Bronchial epithelial cell (primary cell): ENCODE measurements at regions not wholly inside any gene's neighbourhood (a gene's known extent, or its start where the extent isn't known, plus 50 kb on each side); places are given as distances from the start of the nearest gene placed in this dataset.
A peak's percentile ranks its signal among the peaks of the same experiment; 100 is the strongest.

Experiments used
- DNase-seq: peaks from one replicate; pipeline ENCODE4 v3.0.0-alpha.2; 2010; ENCODE audit warnings: low read depth
- FAIRE-seq: peaks from 2 replicates; lab custom pipeline; 2011; peaks lifted over from hg19 to GRCh38; lab: Jason Lieb, UNC
- H3K27me3 ChIP-seq: 2 replicates; pipeline ENCODE4 v1.5.1; 2011; ENCODE audit warnings: low read length; ENCODE audit not compliant: control insufficient read depth, insufficient read depth
- H3K36me3 ChIP-seq: 2 replicates; pipeline ENCODE4 v1.5.1; 2011; ENCODE audit warnings: low read length; ENCODE audit not compliant: control insufficient read depth, insufficient read depth
- H3K4me3 ChIP-seq: 2 replicates; pipeline ENCODE4 v1.5.1; 2011; ENCODE audit warnings: mild to moderate bottlenecking, low read depth, low read length, control low read depth
- CTCF ChIP-seq: IDR thresholded peaks from 2 replicates; pipeline ENCODE4 v1.5.1; 2011; ENCODE audit warnings: mild to moderate bottlenecking, moderate library complexity, low read length, control low read depth, inconsistent platforms; ENCODE audit not compliant: insufficient read depth, severe bottlenecking

- no peaks in the 10 kb centered on the region for H3K36me3 ChIP-seq
- FAIRE-seq (peak; percentile 97), DNase-seq (peak; percentile 99)
- no peak overlapping the region for H3K4me3 ChIP-seq
- no peak for TF ChIP-seq CTCF
- H3K27me3 ChIP-seq, result no peaks in the 10 kb centered on the region
These were observed 579.9 kb downstream of the BMP2 start for GRCh38 chr20:7347409-7347808.

GRCh38 chr20:7348253-7348652 is 580.8 kb downstream of the BMP2 start:
- DNase-seq (peak; percentile 88), FAIRE-seq (no peak)
- TF ChIP-seq CTCF, result no peak
- Histone ChIP-seq H3K27me3 (no peaks in the 10 kb centered on the region), H3K4me3 (no peak overlapping the region), H3K36me3 (no peaks in the 10 kb centered on the region)

GRCh38 chr20:7352165-7352564 is 584.7 kb downstream of the BMP2 start:
- FAIRE-seq (no peak), DNase-seq (no peak)
- H3K36me3 ChIP-seq, result no peaks in the 10 kb centered on the region
- TF ChIP-seq CTCF, result no peak
- H3K27me3 ChIP-seq, result no peaks in the 10 kb centered on the region
- H3K4me3 ChIP-seq, result no peak overlapping the region

GRCh38 chr20:7355051-7355450 is 585.2 kb downstream of the HAO1 start:
- TF ChIP-seq CTCF, result no peak
- H3K36me3 ChIP-seq, result no peaks in the 10 kb centered on the region
- peak; percentile 42 for DNase-seq
- no peaks in the 10 kb centered on the region for H3K27me3 ChIP-seq
- no peak overlapping the region for H3K4me3 ChIP-seq
- no peak for FAIRE-seq

- H3K27me3 ChIP-seq, result no peaks in the 10 kb centered on the region
- FAIRE-seq, result no peak
- no peak for DNase-seq
- H3K4me3 ChIP-seq, result no peak overlapping the region
- H3K36me3 ChIP-seq, result no peaks in the 10 kb centered on the region
- TF ChIP-seq CTCF, result no peak
These were observed 581.6 kb downstream of the HAO1 start for GRCh38 chr20:7358670-7359069.

GRCh38 chr20:7359739-7360138 is 580.5 kb downstream of the HAO1 start:
- FAIRE-seq, result no peak
- Histone ChIP-seq H3K36me3 (no peaks in the 10 kb centered on the region), H3K27me3 (no peaks in the 10 kb centered on the region), H3K4me3 (no peak overlapping the region)
- no peak for TF ChIP-seq CTCF
- no peak for DNase-seq
